Endodermal cell (in vitro differentiated cells): ENCODE measurements at regions not wholly inside any gene's neighbourhood (a gene's known extent, or its start where the extent isn't known, plus 50 kb on each side); places are given as distances from the start of the nearest gene placed in this dataset.

Experiments used
- DNase-seq: peaks from one replicate; pipeline ENCODE4 v3.0.0-alpha.2; 2017
- H3K27ac ChIP-seq: 2 replicates; pipeline ENCODE4 v1.5.1; 2013; ENCODE audit warnings: mild to moderate bottlenecking, low read depth, low read length, moderate library complexity
- H3K27me3 ChIP-seq: 2 replicates; pipeline ENCODE4 v1.6.1; 2013; ENCODE audit warnings: mild to moderate bottlenecking, low read length, moderate library complexity; ENCODE audit not compliant: insufficient read depth, control insufficient read depth, poor library complexity, severe bottlenecking
- H3K36me3 ChIP-seq: 2 replicates; pipeline ENCODE4 v1.7.0; 2013; ENCODE audit warnings: mild to moderate bottlenecking, low read length, moderate library complexity; ENCODE audit not compliant: control insufficient read depth, insufficient read depth
- H3K4me1 ChIP-seq: one replicate; pipeline ENCODE4 v1.7.0; 2013; ENCODE audit warnings: low read length; ENCODE audit not compliant: control insufficient read depth, insufficient read depth
- H3K4me3 ChIP-seq: 2 replicates; pipeline ENCODE4 v1.5.1; 2013; ENCODE audit warnings: mild to moderate bottlenecking, low read length, moderate library complexity
- H3K9ac ChIP-seq: 2 replicates; pipeline ENCODE4 v1.6.1; 2013; ENCODE audit warnings: mild to moderate bottlenecking, low read length, moderate library complexity; ENCODE audit not compliant: poor library complexity, severe bottlenecking; ENCODE audit errors: extremely low read depth
- H3K9me3 ChIP-seq: 2 replicates; pipeline ENCODE4 v1.6.1; 2013; ENCODE audit warnings: mild to moderate bottlenecking, low read length, moderate library complexity; ENCODE audit not compliant: control insufficient read depth
- H3K27ac Mint-ChIP-seq: 2 replicates; pipeline ENCODE4 v1.8.0; 2020; ENCODE audit warnings: mixed read lengths
- H3K27me3 Mint-ChIP-seq: 2 replicates; pipeline ENCODE4 v1.8.0; 2021; ENCODE audit warnings: mild to moderate bottlenecking, mixed read lengths; ENCODE audit not compliant: insufficient read depth
- H3K36me3 Mint-ChIP-seq: 2 replicates; pipeline ENCODE4 v1.8.0; 2020; ENCODE audit warnings: low read depth, mixed read lengths
- H3K4me1 Mint-ChIP-seq: 2 replicates; pipeline ENCODE4 v1.8.0; 2020; ENCODE audit warnings: mixed read lengths
- H3K4me3 Mint-ChIP-seq: 2 replicates; pipeline ENCODE4 v1.8.0; 2020; ENCODE audit warnings: mild to moderate bottlenecking, moderate library complexity, mixed read lengths
- H3K9me3 Mint-ChIP-seq: 2 replicates; pipeline ENCODE4 v1.8.0; 2020; ENCODE audit warnings: mild to moderate bottlenecking, mixed read lengths
- CTCF ChIP-seq: fragments of 200-600 bp; sonication (generic); conservative IDR thresholded peaks from 2 replicates; pipeline ENCODE4 v1.5.0; 2021; ENCODE audit warnings: antibody characterized with exemption, mild to moderate bottlenecking
- WGBS, 2 experiments: methylation state at CpG; one replicate each; pipeline versions ENCODE4 v1.1.5 to v1.1.7; 2013; ENCODE audit warnings: missing lambda C conversion rate in 2 of 2, mixed read lengths in 1 of 2; ENCODE audit not compliant: insufficient coverage in 1 of 2, insufficient read length in 1 of 2; 5-methylcytosine and 5-hydroxymethylcytosine counted together

GRCh38 chr4:28341784-28342183 lies 1481.1 kb downstream of the STIM2 start:
- H3K9me3 Mint-ChIP-seq = peaks cover 21% of the 10 kb centered on the region
- no peak overlapping the region for H3K27ac ChIP-seq
- no peaks in the 10 kb centered on the region for H3K36me3 ChIP-seq
- no peak overlapping the region for H3K4me3 ChIP-seq
- H3K9me3 ChIP-seq = peaks cover 20% of the 10 kb centered on the region
- H3K36me3 Mint-ChIP-seq = no peaks in the 10 kb centered on the region
- H3K27ac Mint-ChIP-seq = no peak overlapping the region
- H3K9ac ChIP-seq = no peak overlapping the region
- TF ChIP-seq CTCF = no peak
- no peak for DNase-seq
- no peak overlapping the region for H3K4me3 Mint-ChIP-seq
- H3K27me3 Mint-ChIP-seq = no peaks in the 10 kb centered on the region
- WGBS, 2 experiments = 94 to 100% methylated on average over 1 to 2 of the region's 2 CpGs
- H3K4me1 ChIP-seq = no peaks in the 10 kb centered on the region
- no peaks in the 10 kb centered on the region for H3K4me1 Mint-ChIP-seq
- no peaks in the 10 kb centered on the region for H3K27me3 ChIP-seq

DNA sequence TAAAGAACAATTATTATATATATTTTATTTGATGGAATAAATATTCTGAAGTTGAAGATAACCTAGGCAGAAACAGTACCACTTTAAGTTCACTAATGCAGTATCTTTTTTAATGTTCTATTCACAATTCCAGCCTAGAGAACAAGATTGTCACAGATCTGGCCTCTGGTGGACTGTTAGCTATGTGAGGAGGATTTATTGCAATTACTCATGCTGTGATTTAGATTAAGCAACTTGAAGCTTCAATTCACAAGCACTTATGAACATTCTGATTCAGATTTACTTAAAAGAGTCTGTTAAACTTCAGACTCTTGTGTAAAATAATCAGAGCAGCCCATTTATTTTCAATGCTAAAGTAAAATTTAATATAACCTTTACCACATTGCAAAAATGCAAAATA lies 1489.8 kb downstream of the STIM2 start:
- Mint-ChIP-seq H3K36me3 (no peaks in the 10 kb centered on the region), H3K9me3 (peaks cover 5% of the 10 kb centered on the region), H3K27me3 (no peaks in the 10 kb centered on the region), H3K4me3 (no peak overlapping the region), H3K27ac (no peak overlapping the region), H3K4me1 (peaks cover 7% of the 10 kb centered on the region)
- DNase-seq = no peak
- no peak for TF ChIP-seq CTCF
- H3K4me1 ChIP-seq = no peaks in the 10 kb centered on the region
- no peaks in the 10 kb centered on the region for H3K27me3 ChIP-seq
- H3K36me3 ChIP-seq = no peaks in the 10 kb centered on the region
- H3K9me3 ChIP-seq = peaks cover 12% of the 10 kb centered on the region
- no peak overlapping the region for H3K4me3 ChIP-seq
- H3K27ac ChIP-seq = no peak overlapping the region
- H3K9ac ChIP-seq = no peak overlapping the region

DNA sequence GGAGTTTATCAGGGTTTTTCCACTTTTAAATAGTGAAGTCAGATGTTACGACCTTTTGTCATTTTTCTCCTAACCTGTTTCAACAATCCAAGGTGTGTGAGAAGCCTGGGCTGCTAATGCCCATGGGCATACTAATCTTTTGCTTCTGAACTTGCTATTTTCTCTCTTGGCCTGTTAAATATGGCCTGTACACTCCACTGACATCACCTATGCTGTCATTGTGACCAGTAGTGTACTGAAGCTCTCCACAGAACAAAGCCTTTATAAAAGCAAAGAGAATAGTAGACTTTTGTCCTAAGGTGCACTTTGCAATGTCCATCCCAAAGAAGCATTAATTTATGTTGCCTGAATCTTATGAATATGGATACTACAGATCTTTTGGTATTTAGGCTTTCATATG lies 1490.5 kb downstream of the STIM2 start:
- no peak overlapping the region for H3K4me3 ChIP-seq
- WGBS, 2 experiments = 9 to 14% methylated on average over 1 of the region's 1 CpG

More for the DNA sequence above, 1490.5 kb downstream of the STIM2 start:
- no peaks in the 10 kb centered on the region for H3K4me1 ChIP-seq
- TF ChIP-seq CTCF = no peak
- H3K36me3 ChIP-seq = no peaks in the 10 kb centered on the region
- H3K9me3 ChIP-seq = peaks cover 12% of the 10 kb centered on the region
- peaks cover 7% of the 10 kb centered on the region for H3K4me1 Mint-ChIP-seq
- no peaks in the 10 kb centered on the region for H3K27me3 ChIP-seq
- no peaks in the 10 kb centered on the region for H3K27me3 Mint-ChIP-seq
- no peak overlapping the region for H3K9ac ChIP-seq
- H3K36me3 Mint-ChIP-seq = no peaks in the 10 kb centered on the region
- H3K27ac ChIP-seq = no peak overlapping the region
- no peak for DNase-seq
- no peak overlapping the region for H3K4me3 Mint-ChIP-seq
- no peak overlapping the region for H3K27ac Mint-ChIP-seq
- H3K9me3 Mint-ChIP-seq = peaks cover 5% of the 10 kb centered on the region
